ENCODE measurements at regions not wholly inside any gene's neighbourhood (a gene's known extent, or its start where the extent isn't known, plus 50 kb on each side); places are given as distances from the start of the nearest gene placed in this dataset.

GRCh38 chr13:29918845-29919244 is 68.4 kb upstream of the UBL3 start:
- DNase-seq, result no peak
- peaks cover 9% of the 10 kb centered on the region for H3K4me1 ChIP-seq
- H3K9me3 ChIP-seq, result no peaks in the 10 kb centered on the region
- TF ChIP-seq, protein P1, sequence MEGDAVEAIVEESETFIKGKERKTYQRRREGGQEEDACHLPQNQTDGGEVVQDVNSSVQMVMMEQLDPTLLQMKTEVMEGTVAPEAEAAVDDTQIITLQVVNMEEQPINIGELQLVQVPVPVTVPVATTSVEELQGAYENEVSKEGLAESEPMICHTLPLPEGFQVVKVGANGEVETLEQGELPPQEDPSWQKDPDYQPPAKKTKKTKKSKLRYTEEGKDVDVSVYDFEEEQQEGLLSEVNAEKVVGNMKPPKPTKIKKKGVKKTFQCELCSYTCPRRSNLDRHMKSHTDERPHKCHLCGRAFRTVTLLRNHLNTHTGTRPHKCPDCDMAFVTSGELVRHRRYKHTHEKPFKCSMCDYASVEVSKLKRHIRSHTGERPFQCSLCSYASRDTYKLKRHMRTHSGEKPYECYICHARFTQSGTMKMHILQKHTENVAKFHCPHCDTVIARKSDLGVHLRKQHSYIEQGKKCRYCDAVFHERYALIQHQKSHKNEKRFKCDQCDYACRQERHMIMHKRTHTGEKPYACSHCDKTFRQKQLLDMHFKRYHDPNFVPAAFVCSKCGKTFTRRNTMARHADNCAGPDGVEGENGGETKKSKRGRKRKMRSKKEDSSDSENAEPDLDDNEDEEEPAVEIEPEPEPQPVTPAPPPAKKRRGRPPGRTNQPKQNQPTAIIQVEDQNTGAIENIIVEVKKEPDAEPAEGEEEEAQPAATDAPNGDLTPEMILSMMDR (IDR thresholded peaks at IDR 0.05), result no peak
- intact Hi-C loops (cut with DNase I), result no loop called here
- H3K27ac ChIP-seq, result no peak overlapping the region
- H3K36me3 ChIP-seq, result no peaks in the 10 kb centered on the region
- H3K27me3 ChIP-seq, result no peaks in the 10 kb centered on the region
- H3K4me3 ChIP-seq, result no peak overlapping the region
- H3K9ac ChIP-seq (ENCODE audit: low read depth in 2 of 2, low read length in 2 of 2), result no peak overlapping the region

DNA sequence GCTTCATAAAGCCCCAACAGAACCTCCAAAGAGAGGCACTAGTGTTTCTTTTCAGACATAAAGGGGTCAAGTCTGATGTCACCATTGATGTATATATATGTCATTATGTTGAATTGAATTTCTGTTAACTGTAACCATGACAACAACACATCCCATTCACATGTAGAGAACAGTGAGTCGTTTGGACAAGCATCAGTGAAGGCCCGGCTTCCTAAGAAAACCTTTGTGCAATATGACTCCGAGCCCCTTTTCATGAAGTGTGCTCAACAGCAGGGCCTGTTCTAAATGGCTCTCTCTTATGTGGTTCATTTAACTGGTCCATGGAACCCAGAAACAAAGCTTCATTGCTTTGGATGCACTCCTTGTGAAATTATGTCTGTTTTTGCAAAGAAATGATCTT is 67.2 kb upstream of the UBL3 start:
- H3K4me3 ChIP-seq, result no peak overlapping the region
- no peak overlapping the region for H3K27ac ChIP-seq
- H3K36me3 ChIP-seq, result no peaks in the 10 kb centered on the region
- intact Hi-C loops (cut with DNase I), result no loop called here
- H3K9ac ChIP-seq (ENCODE audit: low read depth in 2 of 2, low read length in 2 of 2), result no peak overlapping the region
- TF ChIP-seq, protein P1 (IDR thresholded peaks at IDR 0.05), result no peak
- no peaks in the 10 kb centered on the region for H3K27me3 ChIP-seq
- no peaks in the 10 kb centered on the region for H3K9me3 ChIP-seq
- no peak for DNase-seq
- no peaks in the 10 kb centered on the region for H3K4me1 ChIP-seq

- intact Hi-C loops (cut with DNase I), result no loop called here
- DNase-seq, result no peak
- Histone ChIP-seq H3K9me3 (no peaks in the 10 kb centered on the region), H3K27ac (no peak overlapping the region), H3K9ac (ENCODE audit: low read depth in 2 of 2, low read length in 2 of 2) (no peak overlapping the region), H3K4me3 (no peak overlapping the region), H3K27me3 (no peaks in the 10 kb centered on the region), H3K4me1 (no peaks in the 10 kb centered on the region), H3K36me3 (no peaks in the 10 kb centered on the region)
- TF ChIP-seq, protein P1 (IDR thresholded peaks at IDR 0.05), result no peak
These were observed 64.2 kb upstream of the UBL3 start for GRCh38 chr13:29914581-29914980.

- Histone ChIP-seq H3K4me3 (no peak overlapping the region), H3K9ac (ENCODE audit: low read depth in 2 of 2, low read length in 2 of 2) (no peak overlapping the region), H3K9me3 (no peaks in the 10 kb centered on the region), H3K27ac (no peak overlapping the region), H3K27me3 (no peaks in the 10 kb centered on the region), H3K4me1 (no peaks in the 10 kb centered on the region), H3K36me3 (no peaks in the 10 kb centered on the region)
- intact Hi-C loops (cut with DNase I), result no loop called here
- TF ChIP-seq, protein P1 (IDR thresholded peaks at IDR 0.05), result no peak
- no peak for DNase-seq
These were observed 61.5 kb upstream of the UBL3 start for GRCh38 chr13:29911781-29912418.

GRCh38 chr13:29909975-29910674 is 59.7 kb upstream of the UBL3 start:
- DNase-seq, result no peak
- Histone ChIP-seq H3K27ac (no peak overlapping the region), H3K36me3 (no peaks in the 10 kb centered on the region), H3K4me3 (no peak overlapping the region), H3K9me3 (no peaks in the 10 kb centered on the region), H3K4me1 (no peaks in the 10 kb centered on the region), H3K9ac (ENCODE audit: low read depth in 2 of 2, low read length in 2 of 2) (no peak overlapping the region), H3K27me3 (no peaks in the 10 kb centered on the region)
- TF ChIP-seq, protein P1 (IDR thresholded peaks at IDR 0.05), result no peak
- intact Hi-C loops (cut with DNase I), result no loop called here
